Lung (tissue), 11 donors: ENCODE measurements at regions not wholly inside any gene's neighbourhood (a gene's known extent, or its start where the extent isn't known, plus 50 kb on each side); places are given as distances from the start of the nearest gene placed in this dataset.

Experiments used
- ATAC-seq: fragments of 200-7000 bp; cut with Tn5 transposase; one replicate; pipeline ENCODE4 v1.9.1; 2020; ENCODE audit warnings: moderate number of reproducible peaks; ENCODE audit not compliant: insufficient read depth, low FRiP score
- DNase-seq, 3 donors: peaks; one replicate each; pipeline ENCODE4 v3.0.0-alpha.2; 2013 to 2017
- H3K27ac ChIP-seq, 2 donors: one replicate each; pipeline ENCODE4 v1.5.1; 2013; ENCODE audit warnings: mild to moderate bottlenecking in 2 of 2, moderate library complexity in 2 of 2, control low read depth in 1 of 2, inconsistent platforms in 1 of 2, low read depth in 1 of 2, low read length in 1 of 2
- H3K27me3 ChIP-seq, 3 donors: one replicate each; pipeline ENCODE4 v1.5.1; 2013; ENCODE audit warnings: low read length in 2 of 3; ENCODE audit not compliant: control insufficient read depth in 3 of 3, insufficient read depth in 3 of 3
- H3K36me3 ChIP-seq, 4 donors: one replicate each; pipeline ENCODE4 v1.5.1; 2013; ENCODE audit warnings: low read length in 4 of 4, mild to moderate bottlenecking in 1 of 4, moderate library complexity in 1 of 4; ENCODE audit not compliant: control insufficient read depth in 4 of 4, insufficient read depth in 4 of 4
- H3K4me1 ChIP-seq, 5 donors: one replicate each; pipeline ENCODE4 v1.5.1; 2013; ENCODE audit warnings: low read length in 5 of 5, mild to moderate bottlenecking in 2 of 5, moderate library complexity in 1 of 5; ENCODE audit not compliant: control insufficient read depth in 5 of 5, insufficient read depth in 5 of 5
- H3K4me3 ChIP-seq: one replicate; pipeline ENCODE4 v1.5.1; 2013; ENCODE audit warnings: mild to moderate bottlenecking, control low read depth, moderate library complexity
- H3K9ac ChIP-seq, 2 donors: one replicate each; pipeline ENCODE4 v1.5.1; 2013; ENCODE audit warnings: low read length in 2 of 2, control low read depth in 1 of 2; ENCODE audit not compliant: insufficient read depth in 1 of 2
- H3K9me3 ChIP-seq, 4 donors: one replicate each; pipeline ENCODE4 v1.5.1; 2013; ENCODE audit warnings: low read length in 3 of 4, mild to moderate bottlenecking in 1 of 4, moderate library complexity in 1 of 4; ENCODE audit not compliant: control insufficient read depth in 4 of 4, insufficient read depth in 3 of 4
- CTCF ChIP-seq: IDR thresholded peaks from 2 replicates; pipeline ENCODE4 v1.5.1; 2012; ENCODE audit warnings: mild to moderate bottlenecking; ENCODE audit errors: control extremely low read depth, extremely low read depth
- WGBS, 2 donors: extraction: QIAGEN DNeasy Blood & Tissue Kit; methylation state at CpG; one replicate each; pipeline ENCODE4 v1.1.7; 2013; 5-methylcytosine and 5-hydroxymethylcytosine counted together
- donor health status: control.
- donor health status: control.
- donor health status: Bipolar disorder and iron deficiency.
- donor health status: healthy.
- donor health status: DM: yes; HTN: yes; CAD: no.

- WGBS, 2 donors, result 64 to 69% methylated on average over 1 of the region's 1 CpG
- TF ChIP-seq CTCF, result no peak
- Histone ChIP-seq H3K9me3 (no peaks in the 10 kb centered on the region), H3K9ac (no peak overlapping the region), H3K4me1 (no peaks in the 10 kb centered on the region), H3K27me3 (no peaks in the 10 kb centered on the region), H3K27ac (no peak overlapping the region), H3K4me3 (no peak overlapping the region), H3K36me3 (no peaks in the 10 kb centered on the region)
- ATAC-seq, result no peak
- no peak for DNase-seq
These were observed 142.8 kb upstream of the SEMA3E start for GRCh38 chr7:83791737-83792136.

GRCh38 chr7:83786858-83787257 lies 137.9 kb upstream of the SEMA3E start:
- no peak for ATAC-seq

GRCh38 chr7:83782628-83783027 lies 133.7 kb upstream of the SEMA3E start:
- Histone ChIP-seq H3K4me1 (no peaks in the 10 kb centered on the region), H3K27me3 (no peaks in the 10 kb centered on the region), H3K9ac (no peak overlapping the region), H3K4me3 (no peak overlapping the region), H3K36me3 (no peaks in the 10 kb centered on the region), H3K9me3 (no peaks in the 10 kb centered on the region), H3K27ac (no peak overlapping the region)
- TF ChIP-seq CTCF, result no peak
- 88 to 97% methylated on average over 2 of the region's 2 CpGs for WGBS, 2 donors
- DNase-seq, result no peak
- ATAC-seq, result no peak

More at GRCh38 chr7:83786858-83787257, 137.9 kb upstream of the SEMA3E start:
- no peaks in the 10 kb centered on the region for H3K4me1 ChIP-seq
- TF ChIP-seq CTCF, result no peak
- no peak for DNase-seq
- 75 to 86% methylated on average over 2 of the region's 2 CpGs for WGBS, 2 donors
- H3K27me3 ChIP-seq, result no peaks in the 10 kb centered on the region
- H3K9me3 ChIP-seq, result no peaks in the 10 kb centered on the region
- H3K4me3 ChIP-seq, result no peak overlapping the region
- H3K36me3 ChIP-seq, result no peaks in the 10 kb centered on the region
- H3K27ac ChIP-seq, result no peak overlapping the region
- no peak overlapping the region for H3K9ac ChIP-seq

GRCh38 chr7:83778073-83778443 lies 129.1 kb upstream of the SEMA3E start:
- 61 to 73% methylated on average over 1 of the region's 1 CpG for WGBS, 2 donors
- no peak overlapping the region for H3K4me3 ChIP-seq
- TF ChIP-seq CTCF, result no peak
- no peaks in the 10 kb centered on the region for H3K9me3 ChIP-seq
- ATAC-seq (no peak), DNase-seq (no peak)
- H3K4me1 ChIP-seq, result no peaks in the 10 kb centered on the region
- H3K27me3 ChIP-seq, result no peaks in the 10 kb centered on the region
- no peaks in the 10 kb centered on the region for H3K36me3 ChIP-seq
- no peak overlapping the region for H3K27ac ChIP-seq
- no peak overlapping the region for H3K9ac ChIP-seq
